Erythroblast (primary cell): ENCODE measurements at regions not wholly inside any gene's neighbourhood (a gene's known extent, or its start where the extent isn't known, plus 50 kb on each side); places are given as distances from the start of the nearest gene placed in this dataset.

ENCODE experiments used
- GATA1 ChIP-seq: IDR thresholded peaks from 2 replicates; pipeline ENCODE4 v1.6.1; 2011; ENCODE audit warnings: low read depth, mild to moderate bottlenecking, control low read depth, low read length, moderate library complexity
- POLR2A ChIP-seq: IDR thresholded peaks from 2 replicates; pipeline ENCODE4 v1.6.1; 2011; ENCODE audit warnings: mild to moderate bottlenecking, low read length

DNA sequence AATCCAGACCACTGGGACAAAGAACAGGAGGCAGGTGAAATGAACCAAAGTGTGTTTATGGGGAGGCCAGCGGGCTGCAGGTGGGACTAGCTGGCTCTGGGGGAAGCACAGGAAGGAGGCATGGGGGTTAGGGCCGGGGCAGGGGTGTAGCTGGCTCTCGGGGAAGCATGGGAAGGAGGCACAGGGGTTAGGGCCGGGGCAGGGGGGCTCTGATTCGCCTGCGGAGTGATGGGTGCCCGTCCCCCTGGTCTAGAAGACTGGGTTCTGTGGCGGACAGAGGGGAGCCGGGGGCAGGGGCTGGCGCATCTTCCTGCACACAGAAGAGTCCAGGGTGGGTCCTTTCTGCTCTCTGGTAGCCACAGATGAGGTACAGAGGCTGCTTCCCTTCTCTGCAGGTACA is 310.3 kb downstream of the TMEM121 start:
- TF ChIP-seq POLR2A = no peak
- no peak for TF ChIP-seq GATA1
